ENCODE measurements at regions not wholly inside any gene's neighbourhood (a gene's known extent, or its start where the extent isn't known, plus 50 kb on each side); places are given as distances from the start of the nearest gene placed in this dataset.

DNA sequence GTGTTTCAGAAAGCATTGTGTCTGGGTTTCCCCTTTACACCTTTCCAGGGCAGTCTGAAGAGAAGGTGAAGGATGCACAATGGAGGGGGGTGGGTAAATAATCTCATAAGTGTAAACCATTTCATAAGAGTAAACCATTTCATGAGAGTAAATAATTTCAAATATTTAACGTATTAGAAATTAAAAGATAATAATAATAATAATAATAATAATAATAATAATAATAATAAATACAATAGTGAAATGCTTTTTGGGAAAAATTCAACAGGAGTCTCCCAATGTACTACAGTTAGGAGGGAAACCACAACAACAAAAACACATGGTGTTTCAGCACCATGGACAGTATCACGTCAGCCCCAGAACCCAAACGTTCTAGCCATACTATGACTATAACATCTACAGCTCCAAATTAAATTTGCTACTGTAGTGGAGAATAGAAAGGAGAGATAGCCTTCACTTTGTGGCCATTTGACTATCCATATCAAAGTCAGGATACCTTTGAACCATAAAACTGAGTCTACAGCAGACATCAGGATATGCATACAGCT, 691.8 kb downstream of the BCL11B start:
- TF ChIP-seq, protein P1, sequence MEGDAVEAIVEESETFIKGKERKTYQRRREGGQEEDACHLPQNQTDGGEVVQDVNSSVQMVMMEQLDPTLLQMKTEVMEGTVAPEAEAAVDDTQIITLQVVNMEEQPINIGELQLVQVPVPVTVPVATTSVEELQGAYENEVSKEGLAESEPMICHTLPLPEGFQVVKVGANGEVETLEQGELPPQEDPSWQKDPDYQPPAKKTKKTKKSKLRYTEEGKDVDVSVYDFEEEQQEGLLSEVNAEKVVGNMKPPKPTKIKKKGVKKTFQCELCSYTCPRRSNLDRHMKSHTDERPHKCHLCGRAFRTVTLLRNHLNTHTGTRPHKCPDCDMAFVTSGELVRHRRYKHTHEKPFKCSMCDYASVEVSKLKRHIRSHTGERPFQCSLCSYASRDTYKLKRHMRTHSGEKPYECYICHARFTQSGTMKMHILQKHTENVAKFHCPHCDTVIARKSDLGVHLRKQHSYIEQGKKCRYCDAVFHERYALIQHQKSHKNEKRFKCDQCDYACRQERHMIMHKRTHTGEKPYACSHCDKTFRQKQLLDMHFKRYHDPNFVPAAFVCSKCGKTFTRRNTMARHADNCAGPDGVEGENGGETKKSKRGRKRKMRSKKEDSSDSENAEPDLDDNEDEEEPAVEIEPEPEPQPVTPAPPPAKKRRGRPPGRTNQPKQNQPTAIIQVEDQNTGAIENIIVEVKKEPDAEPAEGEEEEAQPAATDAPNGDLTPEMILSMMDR (conservative IDR thresholded peaks at IDR 0.05), result no peak
- TF ChIP-seq ZFX (IDR thresholded peaks at IDR 0.05), result no peak
